NB4 (cell line): ENCODE measurements at regions not wholly inside any gene's neighbourhood (a gene's known extent, or its start where the extent isn't known, plus 50 kb on each side); places are given as distances from the start of the nearest gene placed in this dataset.

Experiments
- POLR2A ChIP-seq: IDR thresholded peaks from 2 replicates; pipeline ENCODE4 v1.6.1; 2011; ENCODE audit warnings: mild to moderate bottlenecking; ENCODE audit not compliant: insufficient read length; ENCODE audit errors: extremely low read depth
- TF ChIP-seq, protein P1 (sequence below): IDR thresholded peaks from one replicate; pipeline ENCODE4 v1.5.1; 2012; ENCODE audit warnings: low read depth, low read length

DNA sequence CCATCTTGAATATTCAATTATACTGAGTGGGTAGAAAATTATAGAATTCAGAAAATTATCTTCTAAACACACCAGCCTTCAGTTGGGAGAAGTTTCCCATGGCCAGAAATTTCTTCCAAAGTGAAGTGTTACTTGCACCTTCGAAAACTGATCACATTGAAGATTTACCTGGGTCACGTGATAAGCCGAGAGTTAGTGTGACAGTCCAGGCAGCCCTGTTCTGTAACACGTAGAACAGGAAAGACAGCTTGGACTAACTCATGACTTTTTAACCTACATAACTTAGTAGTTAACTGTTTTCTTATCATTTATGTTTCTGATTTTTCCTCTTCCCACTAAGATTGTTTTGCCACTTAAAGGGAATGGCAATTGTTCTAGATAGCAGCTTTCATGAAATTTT, 118.3 kb upstream of the MTHFD1L start:
- TF ChIP-seq POLR2A = no peak
- TF ChIP-seq, protein P1, sequence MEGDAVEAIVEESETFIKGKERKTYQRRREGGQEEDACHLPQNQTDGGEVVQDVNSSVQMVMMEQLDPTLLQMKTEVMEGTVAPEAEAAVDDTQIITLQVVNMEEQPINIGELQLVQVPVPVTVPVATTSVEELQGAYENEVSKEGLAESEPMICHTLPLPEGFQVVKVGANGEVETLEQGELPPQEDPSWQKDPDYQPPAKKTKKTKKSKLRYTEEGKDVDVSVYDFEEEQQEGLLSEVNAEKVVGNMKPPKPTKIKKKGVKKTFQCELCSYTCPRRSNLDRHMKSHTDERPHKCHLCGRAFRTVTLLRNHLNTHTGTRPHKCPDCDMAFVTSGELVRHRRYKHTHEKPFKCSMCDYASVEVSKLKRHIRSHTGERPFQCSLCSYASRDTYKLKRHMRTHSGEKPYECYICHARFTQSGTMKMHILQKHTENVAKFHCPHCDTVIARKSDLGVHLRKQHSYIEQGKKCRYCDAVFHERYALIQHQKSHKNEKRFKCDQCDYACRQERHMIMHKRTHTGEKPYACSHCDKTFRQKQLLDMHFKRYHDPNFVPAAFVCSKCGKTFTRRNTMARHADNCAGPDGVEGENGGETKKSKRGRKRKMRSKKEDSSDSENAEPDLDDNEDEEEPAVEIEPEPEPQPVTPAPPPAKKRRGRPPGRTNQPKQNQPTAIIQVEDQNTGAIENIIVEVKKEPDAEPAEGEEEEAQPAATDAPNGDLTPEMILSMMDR = no peak
